Ovary (tissue), 7 donors: ENCODE measurements at regions not wholly inside any gene's neighbourhood (a gene's known extent, or its start where the extent isn't known, plus 50 kb on each side); places are given as distances from the start of the nearest gene placed in this dataset.

ENCODE experiments used
- DNase-seq, 5 donors: peaks; one replicate each; pipeline ENCODE4 v3.0.0-alpha.2; 2019 to 2020
- H3K27ac ChIP-seq, 2 donors: fragments of 200-600 bp; one replicate each; pipeline versions ENCODE4 v1.5.1 to v1.8.0; 2019 to 2022
- H3K27me3 ChIP-seq: fragments of 200-600 bp; one replicate; pipeline ENCODE4 v1.8.0; 2022
- H3K36me3 ChIP-seq: fragments of 200-600 bp; sonication (generic); one replicate; pipeline ENCODE4 v1.5.1; 2019
- H3K4me1 ChIP-seq: one replicate; pipeline ENCODE4 v1.8.1; 2013; ENCODE audit warnings: mild to moderate bottlenecking, moderate library complexity; ENCODE audit not compliant: insufficient read depth
- H3K4me3 ChIP-seq: fragments of 200-600 bp; sonication (generic); one replicate; pipeline ENCODE4 v1.5.1; 2017
- H3K9me3 ChIP-seq, 2 donors: fragments of 200-600 bp in 1 of 2; sonication (generic) in 1 of 2; one replicate each; pipeline versions ENCODE4 v1.5.1 to v1.8.1; 2013 to 2019; ENCODE audit warnings: mild to moderate bottlenecking in 1 of 2, moderate library complexity in 1 of 2
- CTCF ChIP-seq, 3 donors: fragments of 450-650 bp in 2 of 3; fragments of 200-600 bp in 1 of 3; IDR thresholded peaks; one replicate each; pipeline versions ENCODE4 v1.5.1 to v1.8.0; 2016 to 2022; ENCODE audit warnings: antibody characterized with exemption in 3 of 3, mild to moderate bottlenecking in 1 of 3
- EP300 ChIP-seq: sonication (generic); formaldehyde crosslinking; IDR thresholded peaks from one replicate; pipeline ENCODE4 v1.6.1; 2017; ENCODE audit warnings: antibody characterized with exemption
- POLR2A ChIP-seq: fragments of 450-650 bp; IDR thresholded peaks from one replicate; pipeline ENCODE4 v1.6.1; 2017; ENCODE audit warnings: antibody characterized with exemption, mild to moderate bottlenecking, moderate library complexity
- WGBS, 3 donors: extraction: QIAGEN DNeasy Blood & Tissue Kit in 1 of 3; methylation state at CpG; one replicate each; pipeline versions ENCODE4 v1.1.5 to v1.1.7; 2013 to 2017; 5-methylcytosine and 5-hydroxymethylcytosine counted together
- intact Hi-C, 4 donors: fragments of 100-400 bp; cut with DNase I; formaldehyde crosslinking; loops; one replicate each; pipeline versions ENCODE4 v1.11.0 to v1.15.1; 2022 to 2023
- donor health status: DM: no; HTN: no; CAD: no; lungs with moderate emphysema.
- donor health status: DM: no; HTN: no; CAD: no.
- donor health status: Bipolar disorder and iron deficiency.
- donor health status: DM: no; HTN: no; CAD: no.
- donor health status: DM: yes; HTN: yes; CAD: no.

GRCh38 chr4:176979416-176979815, 186.7 kb upstream of the VEGFC start:
- intact Hi-C loops = no loop called here
- DNase-seq = no peak
- WGBS, 3 donors = 73 to 94% (median 79%) methylated on average over 1 of the region's 1 CpG

GRCh38 chr4:176981074-176981473, 188.4 kb upstream of the VEGFC start:
- Histone ChIP-seq H3K27ac (no peak overlapping the region), H3K4me1 (no peaks in the 10 kb centered on the region), H3K36me3 (no peaks in the 10 kb centered on the region), H3K27me3 (no peaks in the 10 kb centered on the region), H3K9me3 (no peaks in the 10 kb centered on the region), H3K4me3 (no peak overlapping the region)
- TF ChIP-seq CTCF (IDR thresholded peaks at IDR 0.05) (no peak), EP300 (no peak), POLR2A (no peak)
- intact Hi-C loops = no loop called here
- DNase-seq = no peak

More at GRCh38 chr4:176979416-176979815, 186.7 kb upstream of the VEGFC start:
- Histone ChIP-seq H3K4me1 (no peaks in the 10 kb centered on the region), H3K4me3 (no peak overlapping the region), H3K9me3 (no peaks in the 10 kb centered on the region), H3K27me3 (no peaks in the 10 kb centered on the region), H3K36me3 (no peaks in the 10 kb centered on the region), H3K27ac (no peak overlapping the region)
- TF ChIP-seq POLR2A (no peak), CTCF (IDR thresholded peaks at IDR 0.05) (no peak), EP300 (no peak)

- Histone ChIP-seq H3K4me1 (no peaks in the 10 kb centered on the region), H3K27me3 (no peaks in the 10 kb centered on the region), H3K36me3 (no peaks in the 10 kb centered on the region), H3K9me3 (no peaks in the 10 kb centered on the region), H3K27ac (no peak overlapping the region), H3K4me3 (no peak overlapping the region)
- no peak for DNase-seq
- intact Hi-C loops = no loop called here
- WGBS, 3 donors = 67 to 79% (median 72%) methylated on average over 2 of the region's 2 CpGs
- no peak for TF ChIP-seq CTCF (IDR thresholded peaks at IDR 0.05)
- no peak for TF ChIP-seq POLR2A
- no peak for TF ChIP-seq EP300
Measured at GRCh38 chr4:176981551-176981950, 188.8 kb upstream of the VEGFC start.

GRCh38 chr4:176988226-176988625, 195.5 kb upstream of the VEGFC start:
- TF ChIP-seq CTCF (IDR thresholded peaks at IDR 0.05) = no peak
- no peak for TF ChIP-seq POLR2A
- no peak for TF ChIP-seq EP300
- Histone ChIP-seq H3K27ac (no peak overlapping the region), H3K27me3 (no peaks in the 10 kb centered on the region), H3K4me3 (no peak overlapping the region), H3K9me3 (no peaks in the 10 kb centered on the region), H3K36me3 (no peaks in the 10 kb centered on the region), H3K4me1 (no peaks in the 10 kb centered on the region)
- DNase-seq = no peak
- WGBS, 3 donors = 43 to 54% (median 52%) methylated on average over 1 of the region's 1 CpG
- intact Hi-C loops = no loop called here

- WGBS, 3 donors = 63 to 67% (median 65%) methylated on average over 1 of the region's 1 CpG
- TF ChIP-seq EP300 = no peak
- no peak for TF ChIP-seq CTCF (IDR thresholded peaks at IDR 0.05)
- no peak for TF ChIP-seq POLR2A
- no peak for DNase-seq
- Histone ChIP-seq H3K36me3 (no peaks in the 10 kb centered on the region), H3K27me3 (no peaks in the 10 kb centered on the region), H3K4me3 (no peak overlapping the region), H3K9me3 (no peaks in the 10 kb centered on the region), H3K27ac (no peak overlapping the region), H3K4me1 (no peaks in the 10 kb centered on the region)
- intact Hi-C loops = no loop called here
Measured at GRCh38 chr4:176989186-176989585, 196.5 kb upstream of the VEGFC start.
